ENCODE measurements at regions not wholly inside any gene's neighbourhood (a gene's known extent, or its start where the extent isn't known, plus 50 kb on each side); places are given as distances from the start of the nearest gene placed in this dataset.
"Not testable (repeated sequence)": the region's sequence is repeated elsewhere in the genome, so short reads cannot be mapped to it uniquely, and the experiment has no call there.

DNA sequence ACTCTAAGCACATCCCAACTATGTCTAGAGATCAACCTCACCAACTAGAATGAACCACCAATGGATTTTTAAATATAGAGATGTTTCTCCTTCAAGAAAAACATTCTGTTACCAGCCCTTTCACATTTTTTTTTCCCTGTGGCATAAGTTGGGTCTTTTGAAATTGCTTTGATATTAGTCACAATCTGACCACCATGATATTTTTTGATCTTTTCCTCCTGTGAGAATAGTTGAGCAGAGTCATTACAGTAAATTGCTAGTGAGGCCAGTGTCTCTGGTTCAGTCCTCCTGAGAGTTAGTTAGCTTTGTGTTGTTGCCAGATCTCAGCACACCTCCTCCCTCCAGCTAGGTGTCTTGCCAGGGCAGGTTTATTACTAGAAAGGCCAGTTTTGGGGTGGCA is 79.7 kb upstream of the MYLIP start:
- ATAC-seq (replicated peaks) (no peak), DNase-seq (no peak)
- no peak overlapping the region for H3K4me3 Mint-ChIP-seq
- H3K9me3 Mint-ChIP-seq, result no peaks in the 10 kb centered on the region
- no peak overlapping the region for H3K27ac Mint-ChIP-seq
- H3K4me1 Mint-ChIP-seq (ENCODE audit: low read depth in 2 of 2), result no peaks in the 10 kb centered on the region
- H3K36me3 Mint-ChIP-seq (ENCODE audit: insufficient read depth), result no peaks in the 10 kb centered on the region
- H3K27me3 Mint-ChIP-seq, result no peaks in the 10 kb centered on the region

GRCh38 chr6:16048221-16048620 is 80.7 kb upstream of the MYLIP start:
- H3K4me1 Mint-ChIP-seq (ENCODE audit: low read depth in 2 of 2), result no peaks in the 10 kb centered on the region
- H3K9me3 Mint-ChIP-seq, result no peaks in the 10 kb centered on the region
- H3K36me3 Mint-ChIP-seq (ENCODE audit: insufficient read depth), result no peaks in the 10 kb centered on the region
- no peak for ATAC-seq (replicated peaks)
- no peak overlapping the region for H3K4me3 Mint-ChIP-seq
- no peak for DNase-seq
- H3K27ac Mint-ChIP-seq, result no peak overlapping the region
- H3K27me3 Mint-ChIP-seq, result no peaks in the 10 kb centered on the region

GRCh38 chr6:16047435-16047990 is 81.4 kb upstream of the MYLIP start:
- no peak overlapping the region for H3K4me3 Mint-ChIP-seq

GRCh38 chr6:16045238-16045637 is 83.6 kb upstream of the MYLIP start:
- DNase-seq, result no peak
- H3K4me3 Mint-ChIP-seq, result no peak overlapping the region

More at GRCh38 chr6:16047435-16047990, 81.4 kb upstream of the MYLIP start:
- Mint-ChIP-seq H3K36me3 (ENCODE audit: insufficient read depth) (no peaks in the 10 kb centered on the region), H3K27ac (no peak overlapping the region), H3K4me1 (ENCODE audit: low read depth in 2 of 2) (no peaks in the 10 kb centered on the region), H3K27me3 (no peaks in the 10 kb centered on the region), H3K9me3 (no peaks in the 10 kb centered on the region)
- DNase-seq (no peak), ATAC-seq (replicated peaks) (no peak)

GRCh38 chr6:16044211-16044643 is 84.7 kb upstream of the MYLIP start:
- Mint-ChIP-seq H3K4me1 (ENCODE audit: low read depth in 2 of 2) (no peaks in the 10 kb centered on the region), H3K27ac (no peak overlapping the region), H3K9me3 (no peaks in the 10 kb centered on the region), H3K4me3 (no peak overlapping the region), H3K27me3 (peaks cover 5 to 7% of the 10 kb centered on the region in 2 donors), H3K36me3 (ENCODE audit: insufficient read depth) (no peaks in the 10 kb centered on the region)
- no peak for DNase-seq
- no peak for ATAC-seq (replicated peaks)

More at GRCh38 chr6:16045238-16045637, 83.6 kb upstream of the MYLIP start:
- H3K27ac Mint-ChIP-seq, result no peak overlapping the region
- H3K36me3 Mint-ChIP-seq (ENCODE audit: insufficient read depth), result no peaks in the 10 kb centered on the region
- H3K27me3 Mint-ChIP-seq, result no peaks in the 10 kb centered on the region
- no peaks in the 10 kb centered on the region for H3K9me3 Mint-ChIP-seq
- no peaks in the 10 kb centered on the region for H3K4me1 Mint-ChIP-seq (ENCODE audit: low read depth in 2 of 2)
- ATAC-seq (replicated peaks), result no peak

- Mint-ChIP-seq H3K27ac (no peak overlapping the region), H3K4me1 (ENCODE audit: low read depth in 2 of 2) (no peaks in the 10 kb centered on the region), H3K36me3 (ENCODE audit: insufficient read depth) (no peaks in the 10 kb centered on the region), H3K4me3 (no peak overlapping the region), H3K9me3 (no peaks in the 10 kb centered on the region), H3K27me3 (peaks cover 8 to 10% of the 10 kb centered on the region in 2 donors)
- ATAC-seq (replicated peaks) (no peak), DNase-seq (no peak)
Observed at GRCh38 chr6:16043171-16044135, 85.4 kb upstream of the MYLIP start.

DNA sequence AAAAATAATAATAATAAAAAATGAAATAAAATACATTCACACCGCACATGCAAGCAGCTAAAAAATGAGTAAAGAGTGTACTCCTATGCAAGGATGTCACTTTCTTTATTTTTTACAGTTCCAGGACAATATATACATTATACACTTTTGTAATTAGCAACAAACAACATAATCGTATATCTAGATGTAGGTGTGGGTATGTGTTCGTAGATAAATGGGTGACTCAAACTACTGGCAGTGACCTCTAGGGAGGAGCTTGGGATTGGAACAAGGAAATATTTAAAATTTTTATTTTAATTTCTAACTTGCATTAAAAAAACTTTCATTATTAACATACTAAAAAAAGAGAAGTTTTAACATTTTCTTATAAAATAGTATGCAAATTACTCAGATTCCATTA is 86.1 kb upstream of the MYLIP start:
- no peaks in the 10 kb centered on the region for H3K36me3 Mint-ChIP-seq (ENCODE audit: insufficient read depth)
- no peak overlapping the region for H3K4me3 Mint-ChIP-seq
- no peaks in the 10 kb centered on the region for H3K9me3 Mint-ChIP-seq
- DNase-seq (no peak), ATAC-seq (replicated peaks) (no peak)
- H3K27ac Mint-ChIP-seq, result no peak overlapping the region
- H3K4me1 Mint-ChIP-seq (ENCODE audit: low read depth in 2 of 2), result no peaks in the 10 kb centered on the region
- peaks cover 8 to 10% of the 10 kb centered on the region in 2 donors for H3K27me3 Mint-ChIP-seq

DNA sequence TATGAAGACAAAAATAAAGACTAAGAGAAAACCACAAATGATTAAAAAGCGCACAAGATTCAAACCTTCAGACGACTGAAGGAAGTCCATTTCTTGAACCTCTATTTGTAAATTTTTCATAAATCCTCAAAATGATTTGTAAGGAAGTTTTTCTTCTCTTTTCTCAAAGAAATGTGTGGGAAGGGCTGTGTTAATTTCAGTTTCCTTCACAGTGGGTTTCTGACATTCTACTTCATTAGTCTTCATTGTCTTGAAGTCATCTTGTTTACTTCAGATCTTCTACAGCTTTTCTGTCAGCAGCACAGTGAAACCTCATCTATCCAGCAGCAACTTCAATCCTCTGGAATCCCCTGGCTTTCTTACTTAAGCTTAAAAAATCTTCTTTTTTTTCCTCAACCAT is 87.6 kb upstream of the MYLIP start:
- Mint-ChIP-seq H3K9me3 (no peaks in the 10 kb centered on the region), H3K36me3 (ENCODE audit: insufficient read depth) (no peaks in the 10 kb centered on the region), H3K27ac (no peak overlapping the region), H3K4me3 (no peak overlapping the region), H3K27me3 (peaks cover 8 to 10% of the 10 kb centered on the region in 2 donors), H3K4me1 (ENCODE audit: low read depth in 2 of 2) (no peaks in the 10 kb centered on the region)
- DNase-seq (no peak), ATAC-seq (replicated peaks) (no peak)

- Mint-ChIP-seq H3K4me1 (ENCODE audit: low read depth in 2 of 2) (no peaks in the 10 kb centered on the region), H3K4me3 (no peak overlapping the region), H3K36me3 (ENCODE audit: insufficient read depth) (no peaks in the 10 kb centered on the region), H3K27ac (no peak overlapping the region), H3K27me3 (peaks cover 8 to 10% of the 10 kb centered on the region in 2 donors), H3K9me3 (no peaks in the 10 kb centered on the region)
- DNase-seq, result no peak
- ATAC-seq (replicated peaks), result no peak
Observed at GRCh38 chr6:16040628-16040974, 88.3 kb upstream of the MYLIP start.

DNA sequence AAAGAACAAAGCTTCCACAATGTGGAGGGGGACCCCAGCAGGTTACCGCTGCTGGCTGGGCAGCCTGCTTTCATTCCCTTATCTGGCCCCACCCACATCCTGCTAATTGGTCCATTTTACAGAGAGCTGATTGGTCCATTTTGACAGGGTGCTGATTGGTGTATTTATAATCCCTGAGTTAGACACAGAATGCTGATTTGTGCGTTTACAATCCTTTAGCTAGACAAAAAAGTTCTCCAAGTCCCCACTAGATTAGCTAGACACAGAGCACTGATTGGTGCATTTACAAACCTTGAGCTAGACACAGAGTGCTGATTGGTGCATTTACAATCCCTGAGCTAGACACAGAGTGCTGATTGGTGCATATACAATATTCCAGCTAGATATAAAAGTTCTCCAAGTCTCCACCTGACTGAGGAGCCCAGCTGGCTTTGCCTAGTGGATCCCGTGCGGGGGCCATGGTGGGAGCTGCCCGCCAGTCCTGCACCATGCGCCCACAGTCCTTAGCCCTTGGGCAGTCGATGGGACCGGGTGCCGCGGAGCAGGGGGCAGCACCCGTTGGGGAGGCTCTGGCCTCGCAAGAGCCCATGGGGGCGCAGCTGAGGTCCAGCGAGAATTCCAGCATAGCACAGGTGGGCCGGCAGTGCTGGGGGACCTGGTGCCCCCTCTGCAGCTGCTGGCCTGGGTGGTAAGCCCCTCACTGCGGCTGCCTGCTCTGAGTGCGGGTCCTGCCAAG is 88.8 kb upstream of the MYLIP start:
- not testable (repeated sequence) for H3K9me3 Mint-ChIP-seq; H3K27ac Mint-ChIP-seq; H3K36me3 Mint-ChIP-seq (ENCODE audit: insufficient read depth); H3K4me1 Mint-ChIP-seq (ENCODE audit: low read depth in 2 of 2); H3K4me3 Mint-ChIP-seq; DNase-seq; ATAC-seq (replicated peaks)
- peaks cover 10 to 13% of the 10 kb centered on the region in 2 donors for H3K27me3 Mint-ChIP-seq

- DNase-seq (no peak), ATAC-seq (replicated peaks) (no peak)
- no peak overlapping the region for H3K4me3 Mint-ChIP-seq
- H3K27ac Mint-ChIP-seq, result no peak overlapping the region
- H3K36me3 Mint-ChIP-seq (ENCODE audit: insufficient read depth), result no peaks in the 10 kb centered on the region
- H3K9me3 Mint-ChIP-seq, result no peaks in the 10 kb centered on the region
- peaks cover 10 to 13% of the 10 kb centered on the region in 2 donors for H3K27me3 Mint-ChIP-seq
- H3K4me1 Mint-ChIP-seq (ENCODE audit: low read depth in 2 of 2), result no peaks in the 10 kb centered on the region
Observed at GRCh38 chr6:16038938-16039337, 89.9 kb upstream of the MYLIP start.

DNA sequence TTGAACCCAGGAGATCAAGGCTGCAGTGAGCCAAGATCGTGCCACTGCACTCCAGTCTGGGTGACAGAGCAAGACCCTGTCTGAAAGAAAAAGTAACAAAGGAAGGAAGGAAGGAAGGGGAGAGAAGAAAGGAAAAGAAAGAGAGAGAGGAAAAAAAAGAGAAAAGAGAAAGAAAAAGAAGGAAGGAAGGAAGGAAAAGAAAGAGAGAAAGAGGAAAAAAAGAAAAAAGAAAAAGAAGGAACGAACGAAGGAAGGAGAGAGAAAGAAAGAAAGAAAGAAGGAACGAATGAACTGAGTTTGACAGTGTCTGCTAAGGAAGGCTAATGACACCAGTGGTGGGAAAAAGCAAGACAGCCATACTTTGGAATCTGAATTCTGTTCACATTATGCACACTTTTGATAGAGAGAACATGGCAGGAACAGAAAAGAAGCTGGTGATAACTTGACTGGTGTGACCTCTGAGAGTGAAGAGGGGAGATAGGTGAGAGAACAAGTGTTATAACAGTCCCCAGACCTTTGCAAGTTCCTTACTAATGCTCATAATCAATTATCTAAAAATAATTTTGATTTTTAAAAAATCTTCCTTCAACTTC is 93.3 kb upstream of the MYLIP start:
- Mint-ChIP-seq H3K4me3 (no peak overlapping the region), H3K27ac (no peak overlapping the region), H3K9me3 (no peaks in the 10 kb centered on the region), H3K36me3 (ENCODE audit: insufficient read depth) (no peaks in the 10 kb centered on the region), H3K27me3 (peaks cover 10 to 13% of the 10 kb centered on the region in 2 donors), H3K4me1 (ENCODE audit: low read depth in 2 of 2) (no peaks in the 10 kb centered on the region)
- DNase-seq, result no peak
- ATAC-seq (replicated peaks), result no peak

DNA sequence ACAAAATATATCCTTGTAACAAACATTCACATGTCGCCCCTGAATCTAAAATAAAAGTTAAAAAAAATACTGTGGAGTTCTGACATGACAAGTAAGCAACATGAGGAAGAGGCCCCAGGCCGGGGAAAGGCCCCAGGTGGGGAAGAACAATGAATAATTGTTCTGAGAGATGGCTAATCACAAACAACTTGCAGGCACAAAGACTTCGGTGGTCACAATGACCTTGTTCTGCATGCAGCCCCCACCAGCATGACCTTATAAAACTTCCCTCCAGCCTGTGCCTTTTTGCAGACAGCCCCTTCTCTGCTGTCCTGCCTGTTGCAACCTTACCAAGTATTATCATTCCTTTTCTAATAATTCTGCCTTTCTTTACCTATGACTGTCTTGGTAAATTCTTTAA is 95.7 kb upstream of the MYLIP start:
- ATAC-seq (replicated peaks) (no peak), DNase-seq (no peak)
- Mint-ChIP-seq H3K4me1 (ENCODE audit: low read depth in 2 of 2) (no peaks in the 10 kb centered on the region), H3K36me3 (ENCODE audit: insufficient read depth) (no peaks in the 10 kb centered on the region), H3K4me3 (no peak overlapping the region), H3K27me3 (peaks cover 0 to 5% of the 10 kb centered on the region in 2 donors), H3K27ac (no peak overlapping the region), H3K9me3 (no peaks in the 10 kb centered on the region)
